ENCODE measurements at regions not wholly inside any gene's neighbourhood (a gene's known extent, or its start where the extent isn't known, plus 50 kb on each side); places are given as distances from the start of the nearest gene placed in this dataset.

DNA sequence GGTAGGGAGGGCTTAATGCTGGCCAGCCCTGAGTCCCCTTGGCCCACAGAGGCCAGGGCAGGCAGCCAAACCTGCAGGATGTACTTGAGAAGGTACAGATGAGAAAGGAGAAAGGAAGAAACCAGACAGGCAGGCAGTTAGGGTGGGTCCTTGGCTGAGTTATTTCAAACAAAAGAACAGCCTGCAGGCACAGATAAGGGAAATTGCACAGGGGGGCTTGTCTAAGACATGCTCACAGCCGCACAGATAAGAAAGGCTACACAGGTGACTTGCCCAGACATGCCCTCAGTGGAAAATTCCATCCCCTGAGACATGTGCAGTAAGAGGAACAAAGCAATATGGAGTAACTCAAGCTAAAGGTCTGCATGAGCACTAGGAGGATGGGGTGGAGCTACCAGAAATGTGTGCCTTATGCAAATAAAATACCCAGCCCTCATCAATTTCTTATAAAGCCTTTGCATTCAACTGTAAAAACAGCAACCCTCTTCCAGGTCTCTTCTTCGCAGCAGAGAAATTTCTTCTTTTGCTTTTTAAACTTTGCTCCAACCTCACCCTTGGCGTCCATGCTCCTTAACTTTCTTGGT lies 158.2 kb upstream of the RGS6 start:
- no peak for TF ChIP-seq EZH2 (IDR thresholded peaks at IDR 0.05; ENCODE audit: borderline replicate concordance, low read depth, low read length, severe bottlenecking)
- TF ChIP-seq, protein P1, sequence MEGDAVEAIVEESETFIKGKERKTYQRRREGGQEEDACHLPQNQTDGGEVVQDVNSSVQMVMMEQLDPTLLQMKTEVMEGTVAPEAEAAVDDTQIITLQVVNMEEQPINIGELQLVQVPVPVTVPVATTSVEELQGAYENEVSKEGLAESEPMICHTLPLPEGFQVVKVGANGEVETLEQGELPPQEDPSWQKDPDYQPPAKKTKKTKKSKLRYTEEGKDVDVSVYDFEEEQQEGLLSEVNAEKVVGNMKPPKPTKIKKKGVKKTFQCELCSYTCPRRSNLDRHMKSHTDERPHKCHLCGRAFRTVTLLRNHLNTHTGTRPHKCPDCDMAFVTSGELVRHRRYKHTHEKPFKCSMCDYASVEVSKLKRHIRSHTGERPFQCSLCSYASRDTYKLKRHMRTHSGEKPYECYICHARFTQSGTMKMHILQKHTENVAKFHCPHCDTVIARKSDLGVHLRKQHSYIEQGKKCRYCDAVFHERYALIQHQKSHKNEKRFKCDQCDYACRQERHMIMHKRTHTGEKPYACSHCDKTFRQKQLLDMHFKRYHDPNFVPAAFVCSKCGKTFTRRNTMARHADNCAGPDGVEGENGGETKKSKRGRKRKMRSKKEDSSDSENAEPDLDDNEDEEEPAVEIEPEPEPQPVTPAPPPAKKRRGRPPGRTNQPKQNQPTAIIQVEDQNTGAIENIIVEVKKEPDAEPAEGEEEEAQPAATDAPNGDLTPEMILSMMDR (IDR thresholded peaks at IDR 0.05; ENCODE audit: borderline replicate concordance, extremely low read depth, low read length, poor library complexity, severe bottlenecking) = no peak

All from DND-41 (cell line).